NCI-H82 treated with DMSO at 0.1 percent for 48 hours (cell line): ENCODE measurements at regions not wholly inside any gene's neighbourhood (a gene's known extent, or its start where the extent isn't known, plus 50 kb on each side); places are given as distances from the start of the nearest gene placed in this dataset.
"Not testable (repeated sequence)": the region's sequence is repeated elsewhere in the genome, so short reads cannot be mapped to it uniquely, and the experiment has no call there.

Experiments used
- DNase-seq: peaks from one replicate; lab custom pipeline; 2025; ENCODE audit not compliant: unreplicated experiment; lab: John Stamatoyannopoulos, UW

GRCh38 chr13:105758918-105759860 lies 776.3 kb downstream of the EFNB2 start:
- no peak for DNase-seq

GRCh38 chr13:105740739-105741138 lies 794.7 kb downstream of the EFNB2 start:
- no peak for DNase-seq

GRCh38 chr13:105737688-105738087 lies 797.8 kb downstream of the EFNB2 start:
- no peak for DNase-seq

- DNase-seq = no peak
Measured at GRCh38 chr13:105735281-105735680, 800.2 kb downstream of the EFNB2 start.

GRCh38 chr13:105732806-105733529 lies 802.5 kb downstream of the EFNB2 start:
- no peak for DNase-seq

- no peak for DNase-seq
Measured at GRCh38 chr13:105725887-105726286, 809.6 kb downstream of the EFNB2 start.

- no peak for DNase-seq
Measured at GRCh38 chr13:105721016-105721415, 814.4 kb downstream of the EFNB2 start.

- no peak for DNase-seq
Measured at GRCh38 chr13:105719859-105720258, 815.6 kb downstream of the EFNB2 start.

- DNase-seq = no peak
Measured at GRCh38 chr13:105709181-105709580, 826.3 kb downstream of the EFNB2 start.

- no peak for DNase-seq
Measured at GRCh38 chr13:105703843-105704242, 831.6 kb downstream of the EFNB2 start.

- DNase-seq = no peak
Measured at GRCh38 chr13:105702441-105702840, 833.0 kb downstream of the EFNB2 start.

GRCh38 chr13:105692769-105693168 lies 842.7 kb downstream of the EFNB2 start:
- DNase-seq = no peak

- DNase-seq = no peak
Measured at GRCh38 chr13:105684216-105684615, 851.2 kb downstream of the EFNB2 start.

GRCh38 chr13:105679838-105680237 lies 855.6 kb downstream of the EFNB2 start:
- DNase-seq = no peak

- no peak for DNase-seq
Measured at GRCh38 chr13:105678072-105678471, 857.4 kb downstream of the EFNB2 start.

GRCh38 chr13:105672881-105673280 lies 862.6 kb downstream of the EFNB2 start:
- DNase-seq = no peak

GRCh38 chr13:105671131-105671530 lies 864.3 kb downstream of the EFNB2 start:
- DNase-seq = not testable (repeated sequence)

GRCh38 chr13:105670179-105670990 lies 865.1 kb downstream of the EFNB2 start:
- DNase-seq = no peak

- no peak for DNase-seq
Measured at GRCh38 chr13:105665284-105665683, 870.2 kb downstream of the EFNB2 start.

- DNase-seq = no peak
Measured at GRCh38 chr13:105663182-105663581, 872.3 kb downstream of the EFNB2 start.

GRCh38 chr13:105660561-105660960 lies 874.9 kb downstream of the EFNB2 start:
- no peak for DNase-seq
